GM18907 (cell line): ENCODE measurements at regions not wholly inside any gene's neighbourhood (a gene's known extent, or its start where the extent isn't known, plus 50 kb on each side); places are given as distances from the start of the nearest gene placed in this dataset.

Experiments
- ATAC-seq: cut with Tn5 transposase; IDR thresholded peaks from one replicate; pipeline ENCODE4 v1.9.1; 2021; ENCODE audit warnings: mild to moderate bottlenecking, moderate library complexity; ENCODE audit not compliant: unreplicated experiment

DNA sequence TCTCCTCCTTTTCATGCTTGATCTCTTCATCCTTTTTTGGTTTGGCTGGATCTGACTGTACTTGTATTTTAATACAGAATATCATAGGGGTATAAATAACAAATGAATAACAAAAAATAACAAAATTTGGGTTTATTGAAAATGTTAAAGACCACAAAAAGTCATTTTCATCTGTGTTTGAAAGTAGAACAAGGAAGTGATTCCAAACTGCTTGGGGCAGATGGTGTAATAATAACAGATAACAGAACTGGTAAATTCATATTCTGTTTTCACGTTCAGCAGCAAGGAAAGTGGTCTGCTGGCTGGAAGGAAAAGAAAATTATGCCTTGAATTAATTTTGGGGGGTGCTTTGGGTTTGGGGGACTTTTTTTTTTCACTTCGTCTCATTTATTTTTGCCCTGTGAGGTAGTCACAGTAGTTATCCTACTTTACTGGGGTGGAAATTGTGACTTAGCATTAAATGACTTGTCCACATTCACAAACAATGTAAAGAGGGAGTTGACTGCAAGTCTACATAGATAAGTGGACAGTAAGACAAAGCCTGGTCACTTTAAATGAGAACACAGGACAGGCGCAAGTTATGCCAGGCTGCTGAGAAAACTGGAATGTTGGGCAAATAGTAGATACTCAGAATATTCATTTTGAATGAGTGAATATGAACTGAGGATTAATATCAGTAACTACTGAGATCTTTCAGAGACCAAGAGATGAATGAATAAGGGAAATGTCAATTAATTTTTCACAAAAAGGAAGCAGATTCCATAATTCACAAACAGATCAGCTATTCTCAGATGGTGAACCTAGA lies 193.9 kb upstream of the CITED2 start:
- ATAC-seq, result no peak

DNA sequence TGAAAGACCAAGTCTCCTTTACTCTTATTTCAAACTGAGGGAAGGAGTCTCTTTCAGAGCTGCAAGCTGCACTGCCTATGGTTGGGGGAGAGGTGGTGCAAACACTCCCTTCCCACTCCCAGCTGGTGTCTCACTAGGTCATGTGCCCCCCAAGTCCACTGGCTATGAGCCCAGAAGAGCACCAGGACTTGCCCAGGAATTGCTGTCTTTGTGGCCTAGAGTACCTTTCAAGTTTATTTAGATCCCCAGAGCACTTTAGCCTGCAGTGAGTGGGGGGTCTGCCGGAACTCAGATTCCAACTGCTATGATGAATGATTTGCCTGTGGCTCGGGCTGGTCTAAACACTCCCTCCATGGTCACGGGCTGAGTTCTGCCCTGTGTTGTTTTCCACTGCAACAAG lies 192.6 kb upstream of the CITED2 start:
- ATAC-seq, result no peak

DNA sequence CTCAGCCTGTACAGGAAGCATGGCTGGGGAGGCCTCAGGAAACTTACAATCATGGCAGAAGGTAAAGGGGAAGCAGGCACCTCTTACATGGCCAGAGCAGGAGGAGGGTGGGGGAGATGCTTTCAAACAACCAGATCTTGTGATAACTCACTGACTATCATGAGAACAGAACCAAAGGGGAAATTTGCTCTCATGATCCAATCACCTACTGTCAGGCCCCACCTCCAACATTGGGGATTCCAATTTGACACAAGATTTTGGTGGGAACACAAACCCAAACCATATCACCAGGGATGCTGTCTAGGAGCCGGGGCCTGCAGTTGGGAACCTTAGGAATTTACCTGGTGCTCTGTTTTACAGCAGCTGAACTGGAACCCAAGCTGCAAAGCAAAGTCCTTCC lies 191.1 kb upstream of the CITED2 start:
- no peak for ATAC-seq

DNA sequence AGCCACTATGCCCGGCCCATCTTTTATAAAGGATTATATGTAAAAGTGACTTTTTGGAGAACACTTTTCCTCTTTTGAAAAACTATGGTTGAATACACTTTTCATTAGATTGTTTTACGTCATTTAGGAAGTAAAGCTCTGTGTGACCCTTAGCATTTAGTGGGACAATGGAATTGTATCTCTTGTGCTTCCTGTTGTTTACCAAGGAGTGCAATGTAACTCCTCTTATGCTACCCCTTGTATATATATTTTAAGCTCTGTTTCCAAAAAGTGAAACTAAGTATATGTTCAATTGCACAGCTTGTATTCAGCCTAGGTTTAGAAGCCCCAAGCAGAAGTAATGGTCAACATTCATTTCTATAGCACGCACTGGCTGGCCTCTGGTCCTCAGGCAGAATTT lies 183.1 kb upstream of the CITED2 start:
- ATAC-seq, result no peak

DNA sequence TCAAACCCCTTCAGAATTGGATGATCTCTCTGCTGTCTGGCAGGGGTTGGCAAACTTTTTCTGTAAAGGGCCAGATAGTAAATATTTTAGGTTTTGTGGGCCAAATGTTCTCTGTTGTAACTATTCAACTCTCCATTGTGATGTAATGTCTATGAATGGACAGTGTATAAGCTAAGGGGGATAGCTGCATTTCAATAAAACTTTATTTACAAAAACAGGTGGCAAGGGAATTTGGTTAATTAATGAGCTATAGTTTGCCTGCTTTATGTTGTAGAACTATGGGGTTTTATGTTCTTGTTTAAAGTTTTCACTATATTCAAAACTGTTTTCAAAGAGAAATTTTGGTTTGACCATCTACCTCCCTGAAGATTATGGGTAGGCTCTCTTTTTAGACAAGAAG lies 182.1 kb upstream of the CITED2 start:
- no peak for ATAC-seq

DNA sequence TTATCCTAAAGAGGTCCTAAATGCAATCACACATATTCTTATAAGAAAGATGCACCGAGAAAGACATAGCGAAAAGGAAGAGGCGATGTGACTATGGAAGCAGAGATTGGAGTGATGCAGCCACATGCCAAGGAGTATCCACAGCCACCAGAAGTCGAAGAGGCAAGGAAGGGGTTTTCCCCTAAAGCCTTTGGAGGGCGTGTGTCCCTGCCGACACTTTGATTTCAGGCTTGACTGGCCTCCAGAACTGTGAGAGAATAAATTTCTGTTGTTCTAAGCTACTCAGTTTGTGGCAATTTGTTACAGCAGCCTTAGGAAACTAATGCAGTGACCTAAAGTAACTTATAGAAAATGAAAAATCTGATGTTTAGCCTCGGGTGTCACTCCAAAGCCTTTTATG lies 179.5 kb upstream of the CITED2 start:
- ATAC-seq, result no peak

DNA sequence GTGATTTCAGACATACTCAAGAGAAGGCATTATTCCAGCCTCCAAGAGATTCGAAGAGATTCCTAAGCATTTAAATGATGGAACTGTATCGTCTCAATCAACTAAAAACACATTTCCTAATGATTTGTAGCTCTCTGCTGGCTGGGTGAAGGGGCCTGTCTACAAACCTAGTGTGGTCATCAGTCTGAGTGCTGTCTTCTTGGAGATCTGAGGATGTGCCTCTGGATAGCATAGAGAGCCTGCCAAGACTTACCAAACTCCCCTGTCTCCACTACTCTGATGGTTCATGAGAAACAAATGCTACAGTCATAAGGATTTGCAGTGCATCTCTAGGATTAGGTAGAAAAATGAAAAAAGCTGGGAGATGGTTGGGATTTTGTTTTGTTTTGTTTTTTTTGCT lies 176.9 kb upstream of the CITED2 start:
- no peak for ATAC-seq

DNA sequence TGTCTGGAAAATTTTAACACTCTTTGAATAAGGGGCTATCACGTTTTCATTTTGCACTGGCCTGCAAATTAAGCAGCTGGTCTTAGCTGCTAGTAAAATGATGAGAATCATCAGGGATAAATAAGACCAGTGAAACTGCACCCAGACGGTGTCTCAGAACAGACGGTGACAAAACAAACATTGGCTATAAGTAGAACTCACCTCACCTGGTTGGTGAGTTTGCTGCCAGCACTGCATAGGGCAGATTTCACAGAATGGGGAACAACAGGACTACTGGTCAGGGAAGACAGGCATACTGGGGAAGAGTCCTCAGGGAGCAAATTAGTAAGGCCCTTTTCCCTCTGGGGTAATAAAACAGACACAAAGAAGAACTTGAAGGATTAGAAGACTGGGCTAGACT lies 175.9 kb upstream of the CITED2 start:
- ATAC-seq, result no peak

DNA sequence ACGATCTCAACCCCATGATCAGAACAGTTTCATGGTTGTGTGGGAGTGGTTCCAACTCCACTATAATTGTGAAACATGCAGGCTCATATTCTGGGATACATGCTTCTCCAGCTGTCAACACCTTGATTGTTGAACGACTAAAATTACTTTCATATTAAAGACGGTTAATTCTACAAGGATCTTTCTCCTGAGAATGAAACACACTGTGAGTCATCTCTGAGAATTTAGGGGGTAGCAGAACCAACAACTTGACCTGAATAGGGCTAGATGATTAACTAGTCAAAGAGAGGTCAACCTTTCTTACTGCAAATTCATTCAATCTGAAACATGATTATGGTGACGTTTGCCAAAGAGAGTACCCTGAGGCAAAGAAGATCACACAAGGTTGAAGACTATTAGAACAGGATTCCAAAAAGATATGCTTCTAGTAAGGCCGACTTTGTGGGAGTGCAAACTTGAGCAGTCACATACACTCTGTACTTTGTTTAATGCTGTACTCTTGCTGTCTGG lies 175.2 kb upstream of the CITED2 start:
- no peak for ATAC-seq

DNA sequence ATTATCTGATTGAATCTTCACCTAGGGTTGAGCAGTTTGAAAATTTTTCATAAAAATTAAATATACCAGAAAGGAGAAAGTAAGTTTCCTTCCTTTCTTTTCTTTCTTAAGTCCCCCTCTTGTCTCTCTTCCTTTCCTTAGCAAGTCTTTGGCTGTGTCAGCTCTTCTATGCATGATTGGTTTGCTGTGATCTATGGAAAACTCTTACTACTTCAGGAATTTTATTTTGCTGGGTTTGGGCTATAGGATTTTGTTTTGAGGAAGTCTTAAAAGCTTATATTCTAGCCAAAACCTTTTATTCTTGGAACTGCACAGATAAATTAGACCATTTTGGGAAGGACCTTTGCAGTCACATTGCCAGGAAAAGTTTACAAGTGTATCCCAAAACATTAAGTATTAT lies 173.4 kb upstream of the CITED2 start:
- no peak for ATAC-seq

DNA sequence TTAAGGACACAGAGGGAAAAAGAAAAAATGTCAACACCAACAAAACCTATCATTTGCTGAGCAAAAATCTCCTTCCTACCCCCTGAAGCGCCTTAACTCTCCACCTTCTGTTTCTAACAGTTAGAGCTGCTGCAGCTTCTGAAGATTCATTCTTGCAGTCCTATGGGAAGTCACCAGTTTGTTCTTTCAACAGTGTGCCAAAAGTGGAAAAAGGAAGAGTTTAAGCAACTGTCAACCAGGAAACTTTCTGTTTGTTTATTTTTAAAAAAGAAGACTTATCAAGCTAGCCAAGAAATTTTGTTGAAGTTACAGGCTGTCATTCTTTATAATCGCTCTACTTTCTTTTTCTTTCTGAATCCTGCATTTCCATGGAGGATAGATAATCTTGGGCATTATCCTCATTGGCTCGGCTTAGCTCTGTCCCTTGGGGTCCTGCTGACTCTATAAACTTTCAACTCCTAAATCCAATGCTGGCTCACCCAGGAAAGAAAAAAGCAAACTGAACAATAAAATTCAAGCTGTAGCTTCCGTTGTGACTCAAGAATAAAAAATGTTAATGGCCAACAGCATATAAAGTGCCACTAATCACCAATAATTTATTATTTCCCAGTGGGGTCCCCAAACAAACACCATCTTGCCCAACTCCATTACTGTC lies 172.8 kb upstream of the CITED2 start:
- ATAC-seq, result no peak

DNA sequence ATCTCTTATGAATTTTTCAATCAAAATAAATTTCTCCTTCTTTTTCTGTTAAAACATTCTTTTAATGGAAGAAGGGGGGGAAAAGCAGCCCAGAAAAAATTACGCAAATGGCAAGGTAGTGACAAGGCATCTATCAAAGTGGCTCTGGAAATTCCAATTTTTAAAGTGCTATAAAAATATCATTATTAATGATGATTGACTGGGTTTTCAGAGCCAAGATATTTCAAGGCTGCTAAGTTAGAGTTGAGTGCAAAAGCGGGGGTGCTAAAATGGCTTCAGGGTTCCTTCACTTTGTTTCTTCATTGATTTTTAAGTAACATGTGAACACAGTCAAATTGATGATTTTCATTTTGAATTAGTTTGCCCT lies 171.6 kb upstream of the CITED2 start:
- no peak for ATAC-seq

DNA sequence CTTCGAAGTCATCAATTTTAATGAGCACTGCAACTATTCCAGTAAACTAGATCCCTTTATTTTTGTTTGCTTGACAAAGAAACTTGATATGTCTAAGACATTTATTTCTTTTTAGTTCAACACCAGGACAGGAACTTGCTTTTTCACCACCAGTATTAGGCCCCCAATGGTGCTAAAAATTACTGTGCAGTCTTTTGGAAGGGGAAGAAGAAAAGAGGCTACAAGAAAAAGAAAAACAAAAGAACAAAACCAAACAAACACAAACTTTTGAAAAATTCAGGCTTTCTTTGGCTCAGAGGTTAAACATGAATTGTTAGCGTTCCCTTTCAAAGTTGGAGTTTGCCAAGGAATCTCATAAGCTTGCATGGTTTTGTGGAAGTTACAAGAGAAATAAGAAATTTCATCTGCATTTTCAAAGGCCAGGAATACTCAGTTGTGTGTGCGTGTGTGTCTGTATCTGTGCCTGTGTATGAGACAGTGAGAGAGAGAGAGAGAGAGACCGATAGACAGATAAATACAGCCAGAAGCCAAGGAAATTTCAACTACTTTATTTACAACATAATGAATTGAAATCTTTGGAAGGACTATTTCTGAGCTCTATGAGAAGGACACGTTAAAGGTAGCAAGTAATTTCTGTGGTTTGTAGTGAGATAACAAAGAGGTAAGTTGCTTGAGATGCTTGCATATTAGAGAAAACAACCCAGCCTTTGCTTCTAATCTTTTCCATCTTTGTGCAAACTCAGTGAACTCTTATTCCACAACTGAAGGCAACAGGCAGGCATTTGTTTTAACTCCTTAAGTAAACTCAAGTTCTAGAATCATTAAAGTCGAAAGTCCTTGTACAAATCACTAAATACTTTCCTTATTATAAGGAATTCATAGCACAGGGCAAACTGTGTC lies 171.0 kb upstream of the CITED2 start:
- no peak for ATAC-seq

DNA sequence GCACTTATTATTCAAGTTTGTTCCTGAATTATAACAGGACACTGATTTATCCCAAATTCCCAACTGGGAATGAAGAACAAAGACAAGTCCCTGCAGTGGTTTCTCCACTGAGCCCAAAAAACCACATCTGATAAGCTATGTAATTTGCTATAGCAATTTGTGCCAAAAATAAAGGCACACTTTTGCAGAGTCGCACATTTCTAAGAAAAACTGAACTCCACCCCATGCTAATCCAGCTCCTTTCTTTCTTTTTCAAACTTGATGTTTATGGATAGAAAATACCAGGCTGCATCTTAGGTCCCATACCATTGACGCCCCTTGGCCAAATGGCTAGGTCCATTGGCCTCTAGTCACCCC lies 170.2 kb upstream of the CITED2 start:
- no peak for ATAC-seq

DNA sequence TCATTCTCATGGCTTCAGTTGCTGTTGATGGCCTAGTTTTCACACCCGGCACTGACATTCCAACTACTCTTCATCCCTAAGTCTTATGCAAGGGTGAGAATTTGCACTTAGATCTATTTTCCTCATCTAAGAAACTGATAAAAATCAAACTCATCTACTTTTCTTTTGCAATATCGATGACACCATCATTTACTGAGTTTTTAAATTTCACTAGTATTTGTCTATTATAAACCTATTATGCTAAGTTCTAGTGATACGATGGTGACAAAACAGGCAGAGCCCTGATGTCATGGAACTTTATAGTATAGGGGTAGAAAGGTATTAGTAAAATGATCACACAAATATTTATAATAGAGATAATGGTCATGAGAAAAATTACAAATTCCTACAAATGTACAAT lies 167.9 kb upstream of the CITED2 start:
- ATAC-seq, result no peak

DNA sequence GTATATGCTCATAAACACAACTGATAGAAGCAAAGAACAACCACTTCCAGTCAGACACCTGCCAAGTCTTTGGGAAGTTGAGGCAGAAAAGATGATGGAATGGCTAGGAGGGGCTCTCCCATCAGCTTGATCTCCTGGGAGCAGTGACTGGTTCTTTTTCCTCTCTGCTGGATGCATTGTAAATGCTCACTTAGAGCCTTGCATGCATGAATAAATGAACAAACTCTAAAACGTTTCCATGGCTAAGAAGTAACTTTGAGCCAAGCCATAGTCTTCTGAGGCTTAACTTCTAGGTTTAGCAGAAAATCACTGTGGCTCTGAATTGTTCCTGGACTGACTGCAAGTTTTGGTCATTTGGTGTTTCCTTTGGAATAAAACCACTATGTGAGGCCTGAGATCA lies 166.4 kb upstream of the CITED2 start:
- ATAC-seq, result no peak

DNA sequence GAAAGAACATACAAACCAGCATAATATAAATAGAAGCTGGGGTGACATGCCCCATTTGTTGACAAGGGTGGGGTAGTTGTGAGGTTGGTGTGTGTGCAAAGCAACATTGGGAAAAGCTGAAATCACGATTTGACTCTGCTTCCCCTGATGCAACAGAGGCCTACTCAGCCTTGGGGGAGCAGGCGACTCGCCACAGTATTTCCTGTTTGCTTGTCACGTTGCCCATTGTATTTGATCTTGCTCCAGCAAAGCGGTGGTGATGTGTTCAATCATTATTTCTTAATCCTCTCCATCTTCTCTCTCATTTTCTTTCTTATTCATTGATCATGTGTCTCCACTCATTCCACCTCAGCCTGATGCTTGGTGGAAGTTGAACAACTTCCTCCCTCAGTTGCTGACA lies 165.8 kb upstream of the CITED2 start:
- ATAC-seq, result peak; percentile 88

DNA sequence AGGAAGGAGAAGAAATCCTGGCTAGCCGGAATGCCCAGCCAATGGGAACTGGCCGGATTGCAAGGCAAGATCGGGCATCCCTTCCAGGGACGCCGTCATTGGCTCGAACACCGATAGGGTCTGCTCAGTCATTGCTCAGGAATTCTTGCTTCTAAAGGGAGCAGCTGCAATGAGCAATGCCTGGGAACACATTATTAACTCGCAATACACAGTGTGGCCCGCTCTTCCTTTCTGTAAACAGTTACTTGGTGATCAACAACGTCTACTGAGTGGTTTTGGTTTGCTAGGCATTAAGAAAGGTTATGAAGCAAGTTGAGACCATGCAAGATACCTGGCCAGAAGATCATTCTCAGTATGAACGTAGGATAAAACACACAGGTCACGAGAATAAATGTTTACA lies 165.4 kb upstream of the CITED2 start:
- no peak for ATAC-seq

DNA sequence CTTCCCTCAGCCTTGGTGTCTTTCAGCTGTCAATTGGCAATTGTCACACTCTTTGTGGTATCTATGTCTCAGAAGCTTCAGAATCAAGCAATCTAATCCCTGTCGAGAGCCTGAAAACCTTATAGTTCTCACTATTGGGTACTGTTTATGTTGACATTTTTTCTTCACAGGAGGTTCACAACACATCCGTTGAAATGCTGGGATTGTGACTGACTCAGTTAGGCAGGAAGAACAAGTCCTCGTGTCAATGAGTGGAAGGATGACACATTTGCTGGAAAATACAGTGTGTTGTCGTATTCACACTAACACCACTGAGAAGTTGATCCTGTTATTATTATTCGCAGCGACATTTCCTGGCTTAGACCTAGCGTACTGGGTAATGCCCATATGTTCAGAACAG lies 163.9 kb upstream of the CITED2 start:
- ATAC-seq, result no peak

DNA sequence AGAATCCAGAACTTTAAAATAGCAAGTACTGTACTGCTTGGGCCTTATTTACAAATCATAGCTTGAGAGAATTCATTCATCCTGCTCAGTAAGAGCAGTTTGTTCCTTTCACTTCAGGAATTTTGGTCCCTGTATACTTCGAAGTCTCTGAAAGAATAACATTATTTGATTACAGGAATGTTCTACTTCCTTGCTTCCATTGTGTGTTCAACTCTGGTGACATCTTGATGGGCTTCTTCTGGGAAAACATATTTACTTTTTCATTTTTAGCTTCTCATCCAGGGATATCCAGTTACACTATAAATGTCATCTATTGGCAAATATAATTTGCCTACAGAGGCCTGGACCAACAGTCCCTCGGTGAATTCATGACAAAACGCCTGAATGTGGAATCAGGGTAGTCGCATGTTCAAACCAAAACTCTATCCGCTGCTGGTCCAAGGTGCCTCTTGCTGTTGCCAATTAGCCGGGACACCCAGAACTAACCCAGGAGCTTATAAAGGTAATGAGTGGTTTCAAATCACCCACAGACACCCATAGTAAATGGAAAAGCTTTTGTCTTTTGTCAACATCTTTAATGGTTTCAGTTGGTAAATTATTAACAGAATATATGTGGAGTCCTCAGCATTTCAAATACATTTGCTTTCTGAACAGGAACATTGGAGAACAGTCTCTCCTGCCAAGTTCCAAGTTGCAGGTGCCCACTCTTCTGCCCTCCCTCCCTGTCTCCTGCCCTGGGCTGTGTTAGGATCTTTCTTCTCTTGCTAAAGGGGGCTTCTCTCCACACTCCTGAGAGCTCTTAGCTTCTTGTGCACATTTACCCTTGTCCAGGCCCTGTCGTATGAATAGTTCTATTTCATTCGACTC lies 162.5 kb upstream of the CITED2 start:
- no peak for ATAC-seq
